ENCODE measurements at regions not wholly inside any gene's neighbourhood (a gene's known extent, or its start where the extent isn't known, plus 50 kb on each side); places are given as distances from the start of the nearest gene placed in this dataset.
"Not testable (repeated sequence)": the region's sequence is repeated elsewhere in the genome, so short reads cannot be mapped to it uniquely, and the experiment has no call there.

GRCh38 chr20:48329676-48330664 lies 497.8 kb downstream of the PREX1 start:
- peak; percentile 5 for DNase-seq (ENCODE audit: low read depth)

GRCh38 chr20:48329031-48329615 lies 498.7 kb downstream of the PREX1 start:
- DNase-seq (ENCODE audit: low read depth), result no peak

GRCh38 chr20:48327848-48328247 lies 500.0 kb downstream of the PREX1 start:
- not testable (repeated sequence) for DNase-seq (ENCODE audit: low read depth)

GRCh38 chr20:48326868-48327267 lies 500.9 kb downstream of the PREX1 start:
- no peak for DNase-seq (ENCODE audit: low read depth)

GRCh38 chr20:48326434-48326691 lies 501.4 kb downstream of the PREX1 start:
- no peak for DNase-seq (ENCODE audit: low read depth)

- DNase-seq (ENCODE audit: low read depth), result no peak
Observed at GRCh38 chr20:48325656-48326433, 502.0 kb downstream of the PREX1 start.

- DNase-seq (ENCODE audit: low read depth), result no peak
Observed at GRCh38 chr20:48324744-48325143, 503.1 kb downstream of the PREX1 start.

GRCh38 chr20:48321271-48321670 lies 506.5 kb downstream of the PREX1 start:
- no peak for DNase-seq (ENCODE audit: low read depth)

GRCh38 chr20:48319943-48320584 lies 507.7 kb downstream of the PREX1 start:
- no peak for DNase-seq (ENCODE audit: low read depth)

GRCh38 chr20:48317578-48317977 lies 510.2 kb downstream of the PREX1 start:
- no peak for DNase-seq (ENCODE audit: low read depth)

- DNase-seq (ENCODE audit: low read depth), result no peak
Observed at GRCh38 chr20:48314925-48315592, 512.7 kb downstream of the PREX1 start.

GRCh38 chr20:48313324-48313723 lies 514.5 kb downstream of the PREX1 start:
- no peak for DNase-seq (ENCODE audit: low read depth)

GRCh38 chr20:48311956-48312355 lies 515.8 kb downstream of the PREX1 start:
- no peak for DNase-seq (ENCODE audit: low read depth)

- no peak for DNase-seq (ENCODE audit: low read depth)
Observed at GRCh38 chr20:48310305-48310704, 517.5 kb downstream of the PREX1 start.

GRCh38 chr20:48309293-48309692 lies 518.5 kb downstream of the PREX1 start:
- no peak for DNase-seq (ENCODE audit: low read depth)

- no peak for DNase-seq (ENCODE audit: low read depth)
Observed at GRCh38 chr20:48308882-48309281, 518.9 kb downstream of the PREX1 start.

GRCh38 chr20:48308232-48308781 lies 519.5 kb downstream of the PREX1 start:
- no peak for DNase-seq (ENCODE audit: low read depth)

GRCh38 chr20:48307277-48307676 lies 520.5 kb downstream of the PREX1 start:
- DNase-seq (ENCODE audit: low read depth), result no peak

- DNase-seq (ENCODE audit: low read depth), result no peak
Observed at GRCh38 chr20:48302844-48303542, 517.7 kb upstream of the SULF2 start.

- DNase-seq (ENCODE audit: low read depth), result no peak
Observed at GRCh38 chr20:48302149-48302548, 516.9 kb upstream of the SULF2 start.

- no peak for DNase-seq (ENCODE audit: low read depth)
Observed at GRCh38 chr20:48301189-48301588, 515.9 kb upstream of the SULF2 start.
